Nephron progenitor cell (in vitro differentiated cells): ENCODE measurements at regions not wholly inside any gene's neighbourhood (a gene's known extent, or its start where the extent isn't known, plus 50 kb on each side); places are given as distances from the start of the nearest gene placed in this dataset.
"Not testable (repeated sequence)": the region's sequence is repeated elsewhere in the genome, so short reads cannot be mapped to it uniquely, and the experiment has no call there.

Experiments used
- DNase-seq: peaks from one replicate; pipeline ENCODE4 v3.0.0; 2021
- H3K27ac Mint-ChIP-seq: 2 replicates; pipeline ENCODE4 v1.8.0; 2021; ENCODE audit warnings: mild to moderate bottlenecking, moderate library complexity, mixed read lengths
- H3K27me3 Mint-ChIP-seq: 2 replicates; pipeline ENCODE4 v1.8.0; 2021; ENCODE audit warnings: mild to moderate bottlenecking, low read depth, mixed read lengths; ENCODE audit not compliant: poor library complexity
- H3K36me3 Mint-ChIP-seq: 2 replicates; pipeline ENCODE4 v1.8.0; 2021; ENCODE audit warnings: low read depth, mixed read lengths
- H3K4me1 Mint-ChIP-seq: 2 replicates; pipeline ENCODE4 v1.8.0; 2021; ENCODE audit warnings: mixed read lengths
- H3K4me3 Mint-ChIP-seq: 2 replicates; pipeline ENCODE4 v1.8.0; 2021; ENCODE audit warnings: mild to moderate bottlenecking, moderate library complexity, mixed read lengths
- H3K9me3 Mint-ChIP-seq: 2 replicates; pipeline ENCODE4 v1.8.0; 2021; ENCODE audit warnings: mild to moderate bottlenecking, moderate library complexity, mixed read lengths
- TF ChIP-seq, protein P1 (sequence below): fragments of 200-600 bp; sonication (generic); IDR thresholded peaks from 2 replicates; pipeline ENCODE4 v1.5.0; 2021; ENCODE audit warnings: antibody characterized with exemption

DNA sequence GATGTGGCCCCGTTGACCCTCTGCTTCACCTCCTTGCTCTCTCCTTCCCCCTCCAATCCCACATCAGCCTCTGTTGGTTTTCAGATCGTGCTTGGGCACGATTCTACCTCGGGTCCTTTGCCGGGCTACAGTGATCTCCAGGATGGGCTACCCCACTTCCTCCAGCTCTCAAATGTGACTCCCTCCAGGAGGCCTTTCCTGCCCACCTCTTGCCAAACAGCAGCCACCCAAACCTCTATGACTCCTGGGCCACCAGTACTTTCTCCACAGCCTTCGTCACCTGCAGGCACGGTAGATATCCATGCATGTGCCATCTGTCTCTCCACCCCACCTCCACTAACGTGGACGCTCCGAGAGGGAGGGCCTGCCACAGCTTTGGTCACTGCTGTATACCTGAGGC is 55.9 kb upstream of the NXT1 start:
- peaks cover 52% of the 10 kb centered on the region for H3K4me1 Mint-ChIP-seq
- no peaks in the 10 kb centered on the region for H3K36me3 Mint-ChIP-seq
- H3K9me3 Mint-ChIP-seq, result no peaks in the 10 kb centered on the region
- no peak for DNase-seq
- TF ChIP-seq, protein P1, sequence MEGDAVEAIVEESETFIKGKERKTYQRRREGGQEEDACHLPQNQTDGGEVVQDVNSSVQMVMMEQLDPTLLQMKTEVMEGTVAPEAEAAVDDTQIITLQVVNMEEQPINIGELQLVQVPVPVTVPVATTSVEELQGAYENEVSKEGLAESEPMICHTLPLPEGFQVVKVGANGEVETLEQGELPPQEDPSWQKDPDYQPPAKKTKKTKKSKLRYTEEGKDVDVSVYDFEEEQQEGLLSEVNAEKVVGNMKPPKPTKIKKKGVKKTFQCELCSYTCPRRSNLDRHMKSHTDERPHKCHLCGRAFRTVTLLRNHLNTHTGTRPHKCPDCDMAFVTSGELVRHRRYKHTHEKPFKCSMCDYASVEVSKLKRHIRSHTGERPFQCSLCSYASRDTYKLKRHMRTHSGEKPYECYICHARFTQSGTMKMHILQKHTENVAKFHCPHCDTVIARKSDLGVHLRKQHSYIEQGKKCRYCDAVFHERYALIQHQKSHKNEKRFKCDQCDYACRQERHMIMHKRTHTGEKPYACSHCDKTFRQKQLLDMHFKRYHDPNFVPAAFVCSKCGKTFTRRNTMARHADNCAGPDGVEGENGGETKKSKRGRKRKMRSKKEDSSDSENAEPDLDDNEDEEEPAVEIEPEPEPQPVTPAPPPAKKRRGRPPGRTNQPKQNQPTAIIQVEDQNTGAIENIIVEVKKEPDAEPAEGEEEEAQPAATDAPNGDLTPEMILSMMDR, result no peak
- peaks cover 7% of the 10 kb centered on the region for H3K27me3 Mint-ChIP-seq
- H3K27ac Mint-ChIP-seq, result no peak overlapping the region
- no peak overlapping the region for H3K4me3 Mint-ChIP-seq

DNA sequence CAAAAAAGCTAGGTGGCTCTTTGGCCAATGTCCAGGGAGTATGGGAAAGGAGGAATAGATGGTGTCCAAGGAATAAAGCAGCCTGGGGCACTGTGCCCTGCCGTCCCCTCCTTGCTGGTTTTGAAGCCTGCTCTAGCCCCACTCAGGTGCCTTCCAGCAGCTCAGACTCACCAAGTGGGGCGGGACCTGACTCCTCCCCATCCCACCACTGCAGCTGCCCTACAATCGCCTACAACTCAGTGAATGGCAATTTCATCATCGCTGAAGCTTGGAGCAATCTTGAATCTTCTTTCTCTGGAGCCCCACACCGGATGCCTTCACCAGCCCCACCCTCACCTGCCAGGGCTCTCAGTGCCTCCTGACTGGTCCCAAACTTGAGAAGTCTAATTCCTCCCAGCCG is 56.4 kb upstream of the NXT1 start:
- Mint-ChIP-seq H3K4me3 (no peak overlapping the region), H3K36me3 (no peaks in the 10 kb centered on the region), H3K4me1 (peaks cover 56% of the 10 kb centered on the region), H3K9me3 (no peaks in the 10 kb centered on the region), H3K27me3 (peaks cover 7% of the 10 kb centered on the region), H3K27ac (no peak overlapping the region)
- TF ChIP-seq, protein P1, result no peak
- no peak for DNase-seq

DNA sequence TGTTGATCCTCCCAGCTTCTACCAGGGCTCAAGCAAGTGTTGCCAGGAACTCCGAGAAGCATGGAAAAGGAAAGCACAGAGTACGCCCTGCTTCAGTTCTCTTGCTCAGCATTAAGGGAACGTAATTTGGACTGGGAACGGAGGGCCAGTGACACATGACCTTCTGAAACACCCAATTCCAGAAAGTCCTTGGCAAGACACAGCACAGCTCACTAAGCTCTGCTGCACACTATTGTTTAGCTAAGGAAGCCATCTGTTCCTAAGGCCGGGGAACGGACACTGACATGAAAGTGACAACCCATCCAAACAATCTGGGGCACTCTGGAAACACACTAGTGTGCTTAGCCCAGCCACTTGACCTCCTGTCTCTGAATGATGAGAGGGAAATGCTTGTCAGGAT is 56.9 kb upstream of the NXT1 start:
- Mint-ChIP-seq H3K4me1 (peaks cover 61% of the 10 kb centered on the region), H3K27ac (peak overlapping the region; percentile 50), H3K27me3 (peaks cover 7% of the 10 kb centered on the region), H3K4me3 (no peak overlapping the region), H3K9me3 (no peaks in the 10 kb centered on the region), H3K36me3 (no peaks in the 10 kb centered on the region)
- TF ChIP-seq, protein P1, result no peak
- DNase-seq, result no peak

DNA sequence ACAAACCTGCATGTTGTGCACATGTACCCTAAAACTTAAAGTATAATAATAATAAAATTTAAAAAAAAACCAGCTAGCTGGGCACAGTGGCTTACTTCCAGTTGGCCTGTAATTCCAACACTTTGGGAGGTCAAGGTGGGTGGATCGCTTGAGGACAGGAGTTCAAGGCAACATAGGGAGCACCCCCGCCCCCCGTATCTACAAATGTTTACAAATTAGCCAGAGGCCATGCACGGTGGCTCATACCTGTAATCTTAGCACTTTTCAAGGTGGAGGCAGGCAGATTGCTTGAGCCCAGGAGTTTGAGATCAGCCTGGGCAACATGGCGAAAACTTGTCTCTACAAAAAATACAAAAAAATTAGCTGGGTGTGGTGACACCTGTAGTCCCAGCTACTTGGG is 58.3 kb upstream of the NXT1 start:
- H3K27me3 Mint-ChIP-seq, H3K36me3 Mint-ChIP-seq, H3K27ac Mint-ChIP-seq, H3K9me3 Mint-ChIP-seq, DNase-seq, H3K4me3 Mint-ChIP-seq: not testable (repeated sequence)
- H3K4me1 Mint-ChIP-seq, result peaks cover 65% of the 10 kb centered on the region

DNA sequence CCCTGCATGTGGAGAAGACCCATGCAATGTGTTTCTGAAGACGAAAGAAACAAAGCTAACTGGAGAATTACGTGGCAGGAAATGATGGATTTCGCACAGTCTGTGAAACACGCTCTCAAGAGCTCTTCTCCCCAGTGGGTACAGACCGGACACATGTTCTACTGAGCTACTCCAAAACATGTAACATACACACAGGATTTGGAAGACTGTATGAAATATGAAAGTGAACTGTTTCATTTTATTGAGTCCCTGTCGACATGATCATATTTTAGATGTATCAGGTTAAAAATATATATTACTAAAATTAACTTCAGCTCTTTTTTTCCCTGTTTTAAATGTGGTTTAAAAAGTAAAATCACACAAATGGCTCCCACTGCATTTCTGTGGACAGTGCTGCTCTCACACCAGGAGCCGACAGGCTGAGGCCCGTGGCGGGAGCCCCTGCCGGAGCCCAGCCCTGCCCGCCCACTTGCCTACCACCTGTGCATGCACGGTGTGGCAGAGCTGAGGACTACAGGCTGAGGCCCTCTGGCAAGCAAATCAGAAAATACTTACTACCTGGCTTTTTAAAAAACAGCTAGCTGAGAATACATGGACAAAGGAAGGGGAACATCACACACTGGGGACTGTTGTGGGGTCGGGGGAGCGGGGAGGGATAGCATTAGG is 58.9 kb upstream of the NXT1 start:
- no peak overlapping the region for H3K27ac Mint-ChIP-seq

DNA sequence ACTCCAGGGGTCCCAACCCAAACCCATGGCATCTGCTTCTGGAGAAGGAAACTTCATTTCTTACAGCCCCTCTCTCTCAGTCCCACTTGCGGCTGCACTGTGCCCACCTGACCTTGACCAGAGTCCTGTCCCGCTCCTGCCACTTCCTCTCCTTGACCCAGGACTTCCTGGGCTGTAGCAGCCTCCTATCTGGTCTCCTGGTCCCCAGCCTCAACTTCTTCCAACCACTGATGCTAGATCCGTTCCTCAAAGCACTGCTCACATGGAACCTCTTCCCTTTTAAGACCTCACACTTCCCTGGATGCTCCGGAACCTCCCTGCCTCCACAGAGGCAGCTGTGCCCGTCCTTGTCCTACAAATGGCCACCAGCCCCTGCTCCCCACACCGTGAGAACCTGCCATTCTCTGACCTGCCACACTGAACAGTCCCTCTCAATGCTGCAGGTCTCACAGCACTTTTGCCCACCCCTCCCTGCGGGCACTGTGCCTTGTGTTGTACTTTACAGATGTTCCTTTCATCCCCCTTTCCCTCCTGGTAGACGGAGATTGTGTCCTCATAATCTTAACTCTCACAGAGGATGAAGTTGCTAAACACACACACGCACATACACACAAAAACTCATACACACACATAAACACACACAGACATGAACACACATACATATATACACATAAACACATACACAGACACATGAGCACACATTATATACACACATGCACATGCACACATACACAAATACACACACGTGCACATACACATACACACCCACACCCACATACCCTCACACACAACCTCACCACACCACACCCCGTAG is 59.6 kb upstream of the NXT1 start:
- Mint-ChIP-seq H3K4me1 (peaks cover 58% of the 10 kb centered on the region), H3K36me3 (no peaks in the 10 kb centered on the region), H3K4me3 (no peak overlapping the region), H3K27ac (no peak overlapping the region), H3K27me3 (peaks cover 3% of the 10 kb centered on the region), H3K9me3 (no peaks in the 10 kb centered on the region)
- DNase-seq, result no peak
- TF ChIP-seq, protein P1, result no peak

More for the DNA sequence above, 58.9 kb upstream of the NXT1 start:
- no peaks in the 10 kb centered on the region for H3K9me3 Mint-ChIP-seq
- TF ChIP-seq, protein P1, result no peak
- H3K4me3 Mint-ChIP-seq, result no peak overlapping the region
- peaks cover 65% of the 10 kb centered on the region for H3K4me1 Mint-ChIP-seq
- peaks cover 6% of the 10 kb centered on the region for H3K27me3 Mint-ChIP-seq
- H3K36me3 Mint-ChIP-seq, result no peaks in the 10 kb centered on the region
- DNase-seq, result no peak
